WTC11 (cell line): ENCODE measurements at regions not wholly inside any gene's neighbourhood (a gene's known extent, or its start where the extent isn't known, plus 50 kb on each side); places are given as distances from the start of the nearest gene placed in this dataset.

Experiments
- ATAC-seq: fragments of 200-7000 bp; cut with Tn5 transposase; 2 replicates; pipeline ENCODE4 v1.10.0; 2021; ENCODE audit warnings: mild to moderate bottlenecking, moderate library complexity
- CTCF ChIA-PET: fragments of 300-600 bp; sonication (Branson Sonifier 250); formaldehyde crosslinking; loops from one replicate; lab custom pipeline; 2021; ENCODE audit warnings: antibody characterized with exemption; lab: Charles Lee
- POLR2A ChIA-PET: fragments of 350-600 bp; sonication (Branson Sonifier 250); formaldehyde crosslinking; loops from one replicate; lab custom pipeline; 2021; ENCODE audit warnings: antibody characterized with exemption; lab: Charles Lee
- DNase-seq: peaks from one replicate; pipeline ENCODE4 v3.0.0; 2021; ENCODE audit warnings: low spot score
- H3K27ac Mint-ChIP-seq: 2 replicates; pipeline ENCODE4 v1.8.0; 2021; ENCODE audit warnings: mixed read lengths
- H3K27me3 Mint-ChIP-seq: 2 replicates; pipeline ENCODE4 v1.8.0; 2021; ENCODE audit warnings: low read depth, mild to moderate bottlenecking, moderate library complexity, mixed read lengths
- H3K36me3 Mint-ChIP-seq: 2 replicates; pipeline ENCODE4 v1.8.0; 2021; ENCODE audit warnings: mixed read lengths
- H3K4me1 Mint-ChIP-seq: 2 replicates; pipeline ENCODE4 v1.8.0; 2022; ENCODE audit warnings: mixed read lengths
- H3K4me3 Mint-ChIP-seq: 2 replicates; pipeline ENCODE4 v1.8.0; 2021; ENCODE audit warnings: mild to moderate bottlenecking, moderate library complexity, mixed read lengths
- H3K9me3 Mint-ChIP-seq: 2 replicates; pipeline ENCODE4 v1.8.0; 2021; ENCODE audit warnings: mixed read lengths
- E2F1 ChIP-seq: sonication (generic); formaldehyde crosslinking; IDR thresholded peaks from 2 replicates; pipeline ENCODE4 v1.8.0; 2022; ENCODE audit warnings: mild to moderate bottlenecking, missing genetic modification reagents
- ERG ChIP-seq: fragments of 250-450 bp; sonication (Bioruptor Pico); IDR thresholded peaks from 2 replicates; pipeline ENCODE4 v1.8.0; 2021; ENCODE audit warnings: mild to moderate bottlenecking
- ETV6 ChIP-seq: sonication (generic); formaldehyde crosslinking; IDR thresholded peaks from 2 replicates; pipeline ENCODE4 v1.8.1; 2022; ENCODE audit warnings: mild to moderate bottlenecking, missing genetic modification reagents
- FOXP1 ChIP-seq: sonication (generic); formaldehyde crosslinking; IDR thresholded peaks from 2 replicates; pipeline ENCODE4 v1.8.0; 2022; ENCODE audit warnings: missing genetic modification reagents, mild to moderate bottlenecking, moderate library complexity, borderline replicate concordance
- IRF1 ChIP-seq: sonication (generic); formaldehyde crosslinking; IDR thresholded peaks from 2 replicates; pipeline ENCODE4 v1.8.0; 2023; ENCODE audit warnings: missing genetic modification reagents
- MAX ChIP-seq: sonication (generic); formaldehyde crosslinking; IDR thresholded peaks from 2 replicates; pipeline ENCODE4 v1.8.0; 2022; ENCODE audit warnings: mild to moderate bottlenecking, missing genetic modification reagents
- MLX ChIP-seq: sonication (generic); formaldehyde crosslinking; IDR thresholded peaks from 2 replicates; pipeline ENCODE4 v1.8.1; 2023; ENCODE audit warnings: mild to moderate bottlenecking, missing genetic modification reagents, moderate library complexity
- MXD4 ChIP-seq: fragments of 250-450 bp; sonication (Bioruptor Pico); IDR thresholded peaks from 2 replicates; pipeline ENCODE4 v1.8.0; 2021; ENCODE audit warnings: mild to moderate bottlenecking, moderate library complexity, borderline replicate concordance
- NFYB ChIP-seq: sonication (generic); formaldehyde crosslinking; conservative IDR thresholded peaks from 2 replicates; pipeline ENCODE4 v1.8.0; 2022; ENCODE audit warnings: low read depth, missing genetic modification reagents
- NR1H2 ChIP-seq: sonication (generic); formaldehyde crosslinking; IDR thresholded peaks from 2 replicates; pipeline ENCODE4 v1.9.0; 2021; ENCODE audit warnings: mild to moderate bottlenecking, moderate library complexity, missing genetic modification reagents
- NR3C1 ChIP-seq: sonication (generic); formaldehyde crosslinking; conservative IDR thresholded peaks from 2 replicates; pipeline ENCODE4 v1.8.1; 2023; ENCODE audit warnings: low read depth, mild to moderate bottlenecking, missing genetic modification reagents
- RELA ChIP-seq: sonication (generic); formaldehyde crosslinking; IDR thresholded peaks from 2 replicates; pipeline ENCODE4 v1.8.1; 2022; ENCODE audit warnings: missing genetic modification reagents, mild to moderate bottlenecking, borderline replicate concordance
- SOX15 ChIP-seq: fragments of 250-450 bp; sonication (Bioruptor Pico); IDR thresholded peaks from 2 replicates; pipeline ENCODE4 v1.9.0; 2021; ENCODE audit warnings: mild to moderate bottlenecking
- STAT6 ChIP-seq: sonication (generic); formaldehyde crosslinking; conservative IDR thresholded peaks from 2 replicates; pipeline ENCODE4 v1.8.1; 2023; ENCODE audit warnings: mild to moderate bottlenecking, low read depth, missing genetic modification reagents, moderate library complexity
- TEAD1 ChIP-seq: sonication (generic); formaldehyde crosslinking; IDR thresholded peaks from 2 replicates; pipeline ENCODE4 v1.8.0; 2022; ENCODE audit warnings: mild to moderate bottlenecking, missing genetic modification reagents
- TEAD4 ChIP-seq: sonication (generic); formaldehyde crosslinking; IDR thresholded peaks from 2 replicates; pipeline ENCODE4 v1.8.0; 2022; ENCODE audit warnings: mild to moderate bottlenecking, missing genetic modification reagents
- USF2 ChIP-seq: sonication (generic); formaldehyde crosslinking; IDR thresholded peaks from 2 replicates; pipeline ENCODE4 v1.8.1; 2023; ENCODE audit warnings: mild to moderate bottlenecking, missing genetic modification reagents, moderate library complexity
- ZMAT4 ChIP-seq: fragments of 250-450 bp; sonication (Bioruptor Pico); IDR thresholded peaks from 2 replicates; pipeline ENCODE4 v1.9.0; 2021; ENCODE audit warnings: mild to moderate bottlenecking
- ZNF263 ChIP-seq: sonication (generic); formaldehyde crosslinking; IDR thresholded peaks from 2 replicates; pipeline ENCODE4 v1.8.1; 2022; ENCODE audit warnings: low read depth, mild to moderate bottlenecking, moderate library complexity, missing genetic modification reagents
- ZNF416 ChIP-seq: fragments of 250-450 bp; sonication (Bioruptor Pico); IDR thresholded peaks from 2 replicates; pipeline ENCODE4 v1.9.0; 2021; ENCODE audit warnings: mild to moderate bottlenecking, inconsistent platforms
- ZNF423 ChIP-seq: fragments of 250-450 bp; sonication (Bioruptor Pico); IDR thresholded peaks from 2 replicates; pipeline ENCODE4 v2.1.2; 2022; ENCODE audit warnings: mild to moderate bottlenecking, moderate library complexity
- ZNF671 ChIP-seq: fragments of 250-450 bp; sonication (Bioruptor Pico); IDR thresholded peaks from 2 replicates; pipeline ENCODE4 v1.8.0; 2021; ENCODE audit warnings: mild to moderate bottlenecking
- ZSCAN18 ChIP-seq: fragments of 250-450 bp; sonication (Bioruptor Pico); IDR thresholded peaks from 2 replicates; pipeline ENCODE4 v2.1.2; 2022; ENCODE audit warnings: mild to moderate bottlenecking, moderate library complexity

GRCh38 chr3:105243076-105243475, 123.6 kb upstream of the ALCAM start (continued):
- no peak for TF ChIP-seq STAT6 (CRISPR knock-in tag)
- no peak for TF ChIP-seq ZNF671 (CRISPR knock-in tag)
- no peak for TF ChIP-seq USF2 (CRISPR knock-in tag)
- no peak for TF ChIP-seq TEAD1
- TF ChIP-seq ZNF423 (CRISPR knock-in tag), result no peak
- no peak for TF ChIP-seq MLX
- no peak for TF ChIP-seq ZNF416
- no peak for TF ChIP-seq ZMAT4 (CRISPR knock-in tag)
- TF ChIP-seq E2F1 (CRISPR knock-in tag), result no peak

GRCh38 chr3:105246536-105246935, 120.2 kb upstream of the ALCAM start:
- Mint-ChIP-seq H3K27ac (no peak overlapping the region), H3K27me3 (no peaks in the 10 kb centered on the region), H3K36me3 (peaks cover 12% of the 10 kb centered on the region), H3K9me3 (peaks cover 16% of the 10 kb centered on the region), H3K4me1 (no peaks in the 10 kb centered on the region)
- ATAC-seq, result no peak
- CTCF ChIA-PET, result no interaction called here
- no peak for DNase-seq
- no peak for TF ChIP-seq MXD4
- TF ChIP-seq USF2 (CRISPR knock-in tag), result no peak
- no peak for TF ChIP-seq ZNF263 (CRISPR knock-in tag)
- TF ChIP-seq TEAD4 (CRISPR knock-in tag), result no peak
- TF ChIP-seq, all 79 proteins: peak for 0
- POLR2A ChIA-PET, result no interaction called here
- no peak overlapping the region for H3K4me3 Mint-ChIP-seq

GRCh38 chr3:105253225-105253624, 113.5 kb upstream of the ALCAM start:
- H3K9me3 Mint-ChIP-seq, result peaks cover 21% of the 10 kb centered on the region
- H3K4me3 Mint-ChIP-seq, result no peak overlapping the region
- CTCF ChIA-PET, result no interaction called here
- no peak for DNase-seq
- H3K27ac Mint-ChIP-seq, result no peak overlapping the region
- POLR2A ChIA-PET, result no interaction called here
- ATAC-seq, result no peak
- H3K36me3 Mint-ChIP-seq, result peaks cover 15% of the 10 kb centered on the region
- H3K27me3 Mint-ChIP-seq, result no peaks in the 10 kb centered on the region
- peaks cover 13% of the 10 kb centered on the region for H3K4me1 Mint-ChIP-seq
- TF ChIP-seq IRF1, result no peak
- TF ChIP-seq NR1H2 (CRISPR knock-in tag), result no peak
- TF ChIP-seq TEAD4 (CRISPR knock-in tag), result no peak
- no peak for TF ChIP-seq NFYB (CRISPR knock-in tag)
- TF ChIP-seq E2F1 (CRISPR knock-in tag), result no peak
- no peak for TF ChIP-seq SOX15 (CRISPR knock-in tag)
- TF ChIP-seq TEAD1, result no peak
- TF ChIP-seq MAX (CRISPR knock-in tag), result no peak
- TF ChIP-seq RELA (CRISPR knock-in tag), result no peak
- no peak for TF ChIP-seq ERG
- no peak for TF ChIP-seq NR3C1
- TF ChIP-seq ETV6 (CRISPR knock-in tag), result no peak
- no peak for TF ChIP-seq FOXP1 (CRISPR knock-in tag)
- no peak for TF ChIP-seq ZSCAN18 (CRISPR knock-in tag)
